Liver (tissue), 8 donors: ENCODE measurements at regions not wholly inside any gene's neighbourhood (a gene's known extent, or its start where the extent isn't known, plus 50 kb on each side); places are given as distances from the start of the nearest gene placed in this dataset.
"Not testable (repeated sequence)": the region's sequence is repeated elsewhere in the genome, so short reads cannot be mapped to it uniquely, and the experiment has no call there.

Experiments
- DNase-seq: peaks from one replicate; pipeline ENCODE4 v3.0.0-alpha.2; 2017; ENCODE audit warnings: low spot score
- H3K27ac ChIP-seq, 2 donors: one replicate each; pipeline ENCODE4 v1.7.0; 2013; ENCODE audit warnings: inconsistent platforms in 2 of 2, low read length in 2 of 2, control low read depth in 1 of 2, low read depth in 1 of 2, mild to moderate bottlenecking in 1 of 2
- H3K27me3 ChIP-seq, 4 donors: one replicate each; pipeline versions ENCODE4 v1.6.1 to v1.7.0; 2013; ENCODE audit warnings: low read length in 3 of 4, inconsistent platforms in 1 of 4, mild to moderate bottlenecking in 1 of 4, moderate library complexity in 1 of 4; ENCODE audit not compliant: control insufficient read depth in 4 of 4, insufficient read depth in 4 of 4
- H3K36me3 ChIP-seq, 4 donors: one replicate each; pipeline versions ENCODE4 v1.6.1 to v1.7.0; 2013; ENCODE audit warnings: low read length in 3 of 4, mild to moderate bottlenecking in 3 of 4, low read depth in 1 of 4, moderate library complexity in 1 of 4; ENCODE audit not compliant: control insufficient read depth in 4 of 4, insufficient read depth in 3 of 4
- H3K4me1 ChIP-seq, 4 donors: one replicate each; pipeline versions ENCODE4 v1.6.1 to v1.7.0; 2013; ENCODE audit warnings: low read length in 3 of 4, mild to moderate bottlenecking in 3 of 4, moderate library complexity in 1 of 4; ENCODE audit not compliant: control insufficient read depth in 4 of 4, insufficient read depth in 4 of 4
- H3K4me3 ChIP-seq, 3 donors: one replicate each; pipeline versions ENCODE4 v1.6.1 to v1.7.0; 2013; ENCODE audit warnings: low read length in 3 of 3, control low read depth in 1 of 3, low read depth in 1 of 3, mild to moderate bottlenecking in 1 of 3
- H3K9ac ChIP-seq, 2 donors: one replicate each; pipeline ENCODE4 v1.7.0; 2013; ENCODE audit warnings: low read length in 2 of 2, mild to moderate bottlenecking in 2 of 2, moderate library complexity in 2 of 2, control low read depth in 1 of 2, low read depth in 1 of 2
- H3K9me3 ChIP-seq, 4 donors: one replicate each; pipeline versions ENCODE4 v1.6.1 to v1.7.0; 2013; ENCODE audit warnings: low read length in 3 of 4; ENCODE audit not compliant: control insufficient read depth in 4 of 4
- ATF3 ChIP-seq: IDR thresholded peaks from 2 replicates; pipeline ENCODE4 v1.6.1; 2016; ENCODE audit warnings: antibody characterized with exemption
- CTCF ChIP-seq: fragments of 150-350 bp; IDR thresholded peaks from 2 replicates; pipeline ENCODE4 v1.5.1; 2017; ENCODE audit warnings: improper control_type of control experiment, low read depth, low read length; ENCODE audit not compliant: missing input control
- EGR1 ChIP-seq, 2 donors: IDR thresholded peaks; 2 replicates each; pipeline ENCODE4 v1.6.1; 2016 to 2018; ENCODE audit warnings: antibody characterized with exemption in 2 of 2, low read depth in 2 of 2
- FOXA1 ChIP-seq: IDR thresholded peaks from 2 replicates; pipeline ENCODE4 v1.6.1; 2016; ENCODE audit warnings: antibody characterized with exemption
- FOXA2 ChIP-seq: IDR thresholded peaks from 2 replicates; pipeline ENCODE4 v1.6.1; 2016; ENCODE audit warnings: antibody characterized with exemption
- GABPA ChIP-seq, 2 donors: IDR thresholded peaks in 1 of 2; conservative IDR thresholded peaks in 1 of 2; 2 replicates each; pipeline ENCODE4 v1.6.1; 2016; ENCODE audit warnings: antibody characterized with exemption in 2 of 2, mild to moderate bottlenecking in 1 of 2, moderate library complexity in 1 of 2
- HNF4A ChIP-seq, 2 donors: conservative IDR thresholded peaks; 2 replicates each; pipeline ENCODE4 v1.6.1; 2016; ENCODE audit warnings: antibody characterized with exemption in 2 of 2, mild to moderate bottlenecking in 2 of 2
- HNF4G ChIP-seq: IDR thresholded peaks from 2 replicates; pipeline ENCODE4 v1.6.1; 2016; ENCODE audit warnings: antibody characterized with exemption
- JUND ChIP-seq, 2 donors: IDR thresholded peaks; 2 replicates each; pipeline ENCODE4 v1.6.1; 2016; ENCODE audit warnings: antibody characterized with exemption in 2 of 2
- MAX ChIP-seq: IDR thresholded peaks from 2 replicates; pipeline ENCODE4 v1.6.1; 2016; ENCODE audit warnings: antibody characterized with exemption
- NR2F2 ChIP-seq: IDR thresholded peaks from 2 replicates; pipeline ENCODE4 v1.6.1; 2016; ENCODE audit warnings: antibody characterized with exemption
- RAD21 ChIP-seq, 2 donors: IDR thresholded peaks; 2 replicates each; pipeline ENCODE4 v1.6.1; 2016; ENCODE audit warnings: antibody characterized with exemption in 2 of 2, mild to moderate bottlenecking in 2 of 2
- REST ChIP-seq: IDR thresholded peaks from 2 replicates; pipeline ENCODE4 v1.6.1; 2016; ENCODE audit warnings: antibody characterized with exemption, mild to moderate bottlenecking
- RXRA ChIP-seq, 2 donors: IDR thresholded peaks; 2 replicates each; pipeline ENCODE4 v1.6.1; 2017 to 2018; ENCODE audit warnings: antibody characterized with exemption in 2 of 2, mild to moderate bottlenecking in 1 of 2
- SP1 ChIP-seq: IDR thresholded peaks from 2 replicates; pipeline ENCODE4 v1.6.1; 2018; ENCODE audit warnings: antibody characterized with exemption, mild to moderate bottlenecking
- TAF1 ChIP-seq: conservative IDR thresholded peaks from 2 replicates; pipeline ENCODE4 v1.6.1; 2016; ENCODE audit warnings: antibody characterized with exemption, mild to moderate bottlenecking
- YY1 ChIP-seq: IDR thresholded peaks from 2 replicates; pipeline ENCODE4 v1.6.1; 2016; ENCODE audit warnings: antibody characterized with exemption, mild to moderate bottlenecking
- ZBTB33 ChIP-seq: IDR thresholded peaks from 2 replicates; pipeline ENCODE4 v1.6.1; 2016; ENCODE audit warnings: antibody characterized with exemption
- WGBS: extraction: QIAGEN DNeasy Blood & Tissue Kit; methylation state at CpG from one replicate; pipeline ENCODE4 v1.1.7; 2013; 5-methylcytosine and 5-hydroxymethylcytosine counted together
- donor health status: healthy.
- donor health status: healthy.
- donor health status: healthy.
- donor health status: healthy.
- donor health status: healthy.

- Histone ChIP-seq H3K9me3 (no peaks in the 10 kb centered on the region), H3K36me3 (no peaks in the 10 kb centered on the region), H3K27me3 (no peaks in the 10 kb centered on the region), H3K27ac (no peak overlapping the region), H3K9ac (no peak overlapping the region), H3K4me3 (no peak overlapping the region), H3K4me1 (no peaks in the 10 kb centered on the region)
- peak; percentile 41 to 52 for TF ChIP-seq RXRA (IDR thresholded peaks at IDR 0.05)
- TF ChIP-seq NR2F2: peak; percentile 98
- no peak for TF ChIP-seq JUND (IDR thresholded peaks at IDR 0.05)
- TF ChIP-seq FOXA1: no peak
- peak; percentile 66 to 67 for TF ChIP-seq HNF4A (conservative IDR thresholded peaks at IDR 0.05)
- TF ChIP-seq EGR1 (IDR thresholded peaks at IDR 0.05; ENCODE audit: low read depth in 2 of 2): no peak
- no peak for TF ChIP-seq HNF4G
- no peak for TF ChIP-seq ATF3
- TF ChIP-seq RAD21 (IDR thresholded peaks at IDR 0.05): peak in 1 of 2 donors; percentile 31
- TF ChIP-seq GABPA (IDR thresholded peaks at IDR 0.05 in 1 of 2, conservative IDR thresholded peaks at IDR 0.05 in 1 of 2): no peak
- TF ChIP-seq CTCF: no peak
- TF ChIP-seq SP1: peak; percentile 24
- no peak for TF ChIP-seq ZBTB33
- no peak for TF ChIP-seq YY1
- no peak for TF ChIP-seq MAX
- no peak for TF ChIP-seq FOXA2
- no peak for TF ChIP-seq TAF1
- TF ChIP-seq REST: no peak
- DNase-seq: no peak
Measured at GRCh38 chr2:150255528-150255927, 231.9 kb downstream of the RND3 start.

GRCh38 chr2:150249735-150250134, 237.7 kb downstream of the RND3 start:
- not testable (repeated sequence) for H3K4me3 ChIP-seq, H3K27me3 ChIP-seq, H3K9ac ChIP-seq, H3K36me3 ChIP-seq, H3K4me1 ChIP-seq, H3K9me3 ChIP-seq, DNase-seq, H3K27ac ChIP-seq
- 91% methylated on average over 1 of the region's 1 CpG for WGBS
